PC-3 (cell line): ENCODE measurements at regions not wholly inside any gene's neighbourhood (a gene's known extent, or its start where the extent isn't known, plus 50 kb on each side); places are given as distances from the start of the nearest gene placed in this dataset.

Experiments used
- ATAC-seq: fragments of 200-7000 bp; cut with Tn5 transposase; 2 replicates; pipeline ENCODE4 v1.9.1; 2020; ENCODE audit warnings: mild to moderate bottlenecking, moderate library complexity
- BruUV-seq: library from RNA; stranded (reverse); fragments of 400-500 nt; replicated peaks from 2 replicates; lab custom pipeline; 2021; lab: Mats Ljungman, UMichigan
- CTCF ChIA-PET: fragments of 300-600 bp; sonication (Branson Sonifier 250); formaldehyde crosslinking; loops from one replicate; lab custom pipeline; 2022; ENCODE audit warnings: antibody characterized with exemption; lab: Charles Lee
- POLR2A ChIA-PET: fragments of 300-600 bp; sonication (Branson Sonifier 250); formaldehyde crosslinking; loops from one replicate; lab custom pipeline; 2022; ENCODE audit warnings: antibody characterized with exemption; ENCODE audit not compliant: unreplicated experiment; lab: Charles Lee
- DNase-seq: peaks from one replicate; pipeline ENCODE4 v3.0.0-alpha.2; 2015
- H2AFZ ChIP-seq: fragments of 300-600 bp; sonication (generic); 2 replicates; pipeline ENCODE4 v1.6.0; 2016; ENCODE audit warnings: antibody characterized with exemption, low read length
- H3F3A ChIP-seq: fragments of 300-600 bp; sonication (generic); one replicate; pipeline ENCODE4 v1.6.0; 2017; ENCODE audit warnings: antibody characterized with exemption, low read length, control low read depth, mild to moderate bottlenecking; ENCODE audit not compliant: unreplicated experiment
- H3K27ac ChIP-seq: fragments of 300-600 bp; sonication (generic); 2 replicates; pipeline ENCODE4 v1.5.1; 2016; ENCODE audit warnings: mild to moderate bottlenecking, low read length
- H3K27me3 ChIP-seq: fragments of 300-600 bp; sonication (generic); 2 replicates; pipeline ENCODE4 v1.6.1; 2016; ENCODE audit warnings: low read length, mixed read lengths
- H3K36me3 ChIP-seq: fragments of 300-600 bp; sonication (generic); 2 replicates; pipeline ENCODE4 v1.6.1; 2016; ENCODE audit warnings: low read depth, mixed run types, low read length, mixed read lengths
- H3K4me1 ChIP-seq: fragments of 300-600 bp; sonication (generic); 2 replicates; pipeline ENCODE4 v1.5.1; 2016; ENCODE audit warnings: low read length; ENCODE audit not compliant: insufficient read depth
- H3K4me2 ChIP-seq: fragments of 300-600 bp; sonication (generic); 2 replicates; pipeline ENCODE4 v1.6.0; 2016; ENCODE audit warnings: low read length
- H3K4me3 ChIP-seq: fragments of 300-600 bp; sonication (generic); 2 replicates; pipeline ENCODE4 v1.5.1; 2016; ENCODE audit warnings: mild to moderate bottlenecking, low read length, mixed read lengths
- H3K79me2 ChIP-seq: fragments of 300-600 bp; sonication (generic); 2 replicates; pipeline ENCODE4 v1.6.1; 2017; ENCODE audit warnings: low read length, mixed read lengths
- H3K9ac ChIP-seq: fragments of 300-600 bp; sonication (generic); 2 replicates; pipeline ENCODE4 v1.6.0; 2016; ENCODE audit warnings: mild to moderate bottlenecking, low read length
- H3K9me2 ChIP-seq: fragments of 300-600 bp; sonication (generic); replicated peaks from 2 replicates; pipeline ENCODE4 v1.6.1; 2016; ENCODE audit warnings: mixed run types, low read length, mixed read lengths
- H3K9me3 ChIP-seq: fragments of 300-600 bp; sonication (generic); 2 replicates; pipeline ENCODE4 v1.6.1; 2016; ENCODE audit warnings: low read length, mixed read lengths
- H4K20me1 ChIP-seq: fragments of 300-600 bp; sonication (generic); 2 replicates; pipeline ENCODE4 v1.6.1; 2016; ENCODE audit warnings: low read length, mixed read lengths
- CTCF ChIP-seq: fragments of 300-600 bp; sonication (generic); conservative IDR thresholded peaks from 2 replicates; pipeline ENCODE4 v1.5.1; 2017; ENCODE audit warnings: antibody characterized with exemption, low read depth, mild to moderate bottlenecking, low read length
- EZH2 ChIP-seq: fragments of 300-600 bp; sonication (generic); IDR thresholded peaks from one replicate; pipeline ENCODE4 v1.6.1; 2017; ENCODE audit warnings: antibody characterized with exemption, mild to moderate bottlenecking, low read length; ENCODE audit not compliant: unreplicated experiment
- EZH2phosphoT487 ChIP-seq: fragments of 300-600 bp; sonication (generic); IDR thresholded peaks from 2 replicates; pipeline ENCODE4 v1.6.1; 2018; ENCODE audit warnings: mild to moderate bottlenecking, antibody characterized with exemption, low read length, borderline replicate concordance
- intact Hi-C: fragments of 100-400 bp; cut with micrococcal nuclease; formaldehyde crosslinking; loops from 2 replicates; pipeline ENCODE4 v1.9.0; 2023

GRCh38 chr15:95498961-95499360 is 831.5 kb upstream of the NR2F2 start:
- no peaks in the 10 kb centered on the region for H3K9me2 ChIP-seq
- no peaks in the 10 kb centered on the region for H3K9me3 ChIP-seq
- no peaks in the 10 kb centered on the region for H3K79me2 ChIP-seq
- intact Hi-C loops, result no loop called here
- DNase-seq (no peak), ATAC-seq (no peak)
- H3K36me3 ChIP-seq, result no peaks in the 10 kb centered on the region
- no peak overlapping the region for H3K4me3 ChIP-seq
- H3K4me2 ChIP-seq, result no peak overlapping the region
- no peaks in the 10 kb centered on the region for H3K27me3 ChIP-seq
- H3K4me1 ChIP-seq, result no peaks in the 10 kb centered on the region
- CTCF ChIA-PET, result no interaction called here
- H3K9ac ChIP-seq, result no peak overlapping the region
- H2AFZ ChIP-seq, result no peak overlapping the region
- BruUV-seq, result no TSS peak
- H4K20me1 ChIP-seq, result no peaks in the 10 kb centered on the region
- no peak overlapping the region for H3K27ac ChIP-seq
- no peaks in the 10 kb centered on the region for H3F3A ChIP-seq
- TF ChIP-seq CTCF (no peak), EZH2phosphoT487 (no peak), EZH2 (no peak)
- POLR2A ChIA-PET, result no interaction called here

GRCh38 chr15:95499397-95499796 is 831.1 kb upstream of the NR2F2 start:
- H3F3A ChIP-seq, result no peaks in the 10 kb centered on the region
- ChIA-PET CTCF (no interaction called here), POLR2A (no interaction called here)
- no peak overlapping the region for H2AFZ ChIP-seq
- intact Hi-C loops, result no loop called here
- H3K9ac ChIP-seq, result no peak overlapping the region
- no TSS peak for BruUV-seq
- H3K27ac ChIP-seq, result no peak overlapping the region
- no peaks in the 10 kb centered on the region for H3K9me2 ChIP-seq
- H3K4me1 ChIP-seq, result no peaks in the 10 kb centered on the region
- H3K79me2 ChIP-seq, result no peaks in the 10 kb centered on the region
- no peaks in the 10 kb centered on the region for H3K9me3 ChIP-seq
- no peaks in the 10 kb centered on the region for H3K36me3 ChIP-seq
- no peak overlapping the region for H3K4me2 ChIP-seq
- no peaks in the 10 kb centered on the region for H3K27me3 ChIP-seq
- ATAC-seq (no peak), DNase-seq (no peak)
- TF ChIP-seq CTCF (no peak), EZH2phosphoT487 (no peak), EZH2 (no peak)
- no peak overlapping the region for H3K4me3 ChIP-seq
- H4K20me1 ChIP-seq, result no peaks in the 10 kb centered on the region

- Histone ChIP-seq H3K36me3 (no peaks in the 10 kb centered on the region), H3K79me2 (no peaks in the 10 kb centered on the region), H3K9me2 (no peaks in the 10 kb centered on the region), H3F3A (no peaks in the 10 kb centered on the region), H3K4me1 (no peaks in the 10 kb centered on the region), H3K27me3 (no peaks in the 10 kb centered on the region), H2AFZ (no peak overlapping the region), H3K4me2 (no peak overlapping the region), H3K4me3 (no peak overlapping the region), H4K20me1 (no peaks in the 10 kb centered on the region), H3K9ac (no peak overlapping the region), H3K27ac (no peak overlapping the region), H3K9me3 (no peaks in the 10 kb centered on the region)
- BruUV-seq, result no TSS peak
- intact Hi-C loops, result no loop called here
- no peak for ATAC-seq
- CTCF ChIA-PET, result no interaction called here
- TF ChIP-seq CTCF (no peak), EZH2phosphoT487 (no peak), EZH2 (no peak)
- no peak for DNase-seq
- POLR2A ChIA-PET, result no interaction called here
Measured at GRCh38 chr15:95501865-95502264, 828.6 kb upstream of the NR2F2 start.
